Neural cell (in vitro differentiated cells): ENCODE measurements at regions not wholly inside any gene's neighbourhood (a gene's known extent, or its start where the extent isn't known, plus 50 kb on each side); places are given as distances from the start of the nearest gene placed in this dataset.

ENCODE experiments used
- CTCF ChIP-seq: fragments of 450-650 bp; IDR thresholded peaks from 2 replicates; pipeline ENCODE4 v1.5.1; 2014; ENCODE audit warnings: antibody characterized with exemption, mild to moderate bottlenecking, moderate library complexity; ENCODE audit not compliant: poor library complexity, severe bottlenecking
- EP300 ChIP-seq: fragments of 450-650 bp; conservative IDR thresholded peaks from 2 replicates; pipeline ENCODE4 v1.6.1; 2014; ENCODE audit warnings: antibody characterized with exemption, mild to moderate bottlenecking, moderate library complexity; ENCODE audit not compliant: poor library complexity, severe bottlenecking
- EZH2 ChIP-seq: fragments of 200-600, 300-800 bp; shearing (Covaris generic), sonication (generic); IDR thresholded peaks from 2 replicates; pipeline ENCODE4 v1.6.1; 2014; ENCODE audit warnings: antibody characterized with exemption, low read length, borderline replicate concordance, mild to moderate bottlenecking; ENCODE audit not compliant: insufficient read depth, poor library complexity, severe bottlenecking
- REST ChIP-seq: IDR thresholded peaks from 2 replicates; pipeline ENCODE4 v1.6.1; 2012; ENCODE audit warnings: borderline replicate concordance

- no peak for TF ChIP-seq CTCF
- no peak for TF ChIP-seq EP300
- no peak for TF ChIP-seq REST
- no peak for TF ChIP-seq EZH2
These were observed 373.4 kb downstream of the METTL4 start for GRCh38 chr18:2197946-2198345.
